Mesenchymal stem cell (in vitro differentiated cells and primary cell): ENCODE measurements at regions not wholly inside any gene's neighbourhood (a gene's known extent, or its start where the extent isn't known, plus 50 kb on each side); places are given as distances from the start of the nearest gene placed in this dataset.

Experiments
- DNase-seq: peaks from one replicate; pipeline ENCODE4 v3.0.0-alpha.2; 2013
- H2AFZ ChIP-seq: one replicate; pipeline ENCODE4 v1.6.1; 2013; ENCODE audit warnings: low read depth, mild to moderate bottlenecking, control low read depth, inconsistent platforms, low read length, moderate library complexity
- H2AK5ac ChIP-seq: 2 replicates; pipeline ENCODE4 v1.6.1; 2013; ENCODE audit warnings: low read length, moderate library complexity, mild to moderate bottlenecking, inconsistent platforms; ENCODE audit not compliant: severe bottlenecking
- H2BK120ac ChIP-seq: one replicate; pipeline ENCODE4 v1.6.1; 2013; ENCODE audit warnings: low read depth, mild to moderate bottlenecking, inconsistent platforms, low read length, moderate library complexity
- H2BK12ac ChIP-seq, 2 experiments: one replicate each; pipeline ENCODE4 v1.6.1; 2013; ENCODE audit warnings: inconsistent platforms in 2 of 2, low read length in 2 of 2, mild to moderate bottlenecking in 2 of 2, moderate library complexity in 2 of 2, control low read depth in 1 of 2
- H2BK15ac ChIP-seq: one replicate; pipeline ENCODE4 v1.6.1; 2013; ENCODE audit warnings: mild to moderate bottlenecking, low read depth, inconsistent platforms; ENCODE audit not compliant: poor library complexity, severe bottlenecking
- H2BK5ac ChIP-seq: 2 replicates; pipeline ENCODE4 v1.6.1; 2013; ENCODE audit warnings: low read depth, mild to moderate bottlenecking, low read length, control low read depth, inconsistent platforms; ENCODE audit not compliant: poor library complexity, severe bottlenecking
- H3K14ac ChIP-seq, 2 experiments: one replicate each; pipeline ENCODE4 v1.6.1; 2013; ENCODE audit warnings: inconsistent platforms in 2 of 2, low read length in 2 of 2, control low read depth in 1 of 2, mild to moderate bottlenecking in 1 of 2, moderate library complexity in 1 of 2
- H3K18ac ChIP-seq, 2 experiments: one replicate each; pipeline ENCODE4 v1.6.1; 2013; ENCODE audit warnings: inconsistent platforms in 2 of 2, low read length in 2 of 2, control low read depth in 1 of 2, low read depth in 1 of 2, mild to moderate bottlenecking in 1 of 2
- H3K23ac ChIP-seq, 2 experiments: one replicate each; pipeline ENCODE4 v1.6.1; 2013; ENCODE audit warnings: inconsistent platforms in 2 of 2, low read length in 2 of 2, mild to moderate bottlenecking in 2 of 2, moderate library complexity in 2 of 2, control low read depth in 1 of 2
- H3K27ac ChIP-seq: 2 replicates; pipeline ENCODE4 v1.5.1; 2013; ENCODE audit warnings: mild to moderate bottlenecking, moderate library complexity, low read length, control low read depth, inconsistent platforms; ENCODE audit not compliant: poor library complexity, severe bottlenecking
- H3K27me3 ChIP-seq, 2 experiments: 2 replicates each; pipeline versions ENCODE4 v1.6.1 to v1.7.0; 2013; ENCODE audit warnings: low read length in 2 of 2, mild to moderate bottlenecking in 2 of 2, moderate library complexity in 2 of 2, control low read depth in 1 of 2, inconsistent platforms in 1 of 2; ENCODE audit not compliant: control insufficient read depth in 1 of 2, insufficient read depth in 1 of 2
- H3K36me3 ChIP-seq, 2 experiments: 2 replicates each; pipeline versions ENCODE4 v1.6.1 to v1.7.0; 2013; ENCODE audit warnings: low read length in 2 of 2, control low read depth in 1 of 2, inconsistent platforms in 1 of 2, low read depth in 1 of 2, mild to moderate bottlenecking in 1 of 2; ENCODE audit not compliant: insufficient read depth in 2 of 2, control insufficient read depth in 1 of 2
- H3K4ac ChIP-seq, 2 experiments: one replicate each; pipeline ENCODE4 v1.6.1; 2013; ENCODE audit warnings: inconsistent platforms in 2 of 2, low read length in 2 of 2, mild to moderate bottlenecking in 2 of 2, moderate library complexity in 2 of 2, control low read depth in 1 of 2, low read depth in 1 of 2
- H3K4me1 ChIP-seq: 2 replicates; pipeline ENCODE4 v1.6.1; 2013; ENCODE audit warnings: low read depth, low read length, control low read depth; ENCODE audit not compliant: control insufficient read depth, insufficient read depth
- H3K4me2 ChIP-seq: 2 replicates; pipeline ENCODE4 v1.6.1; 2013; ENCODE audit warnings: low read length, mild to moderate bottlenecking, inconsistent platforms; ENCODE audit not compliant: poor library complexity, severe bottlenecking
- H3K4me3 ChIP-seq, 2 experiments: 2 replicates each; pipeline versions ENCODE4 v1.5.1 to v1.7.0; 2013; ENCODE audit warnings: low read length in 2 of 2, mild to moderate bottlenecking in 2 of 2, control low read depth in 1 of 2, low read depth in 1 of 2; ENCODE audit not compliant: insufficient read depth in 1 of 2
- H3K79me1 ChIP-seq: replicated peaks from 2 replicates; pipeline ENCODE4 v1.6.1; 2013; ENCODE audit warnings: mild to moderate bottlenecking, control low read depth, low read length, inconsistent platforms; ENCODE audit not compliant: poor library complexity, severe bottlenecking
- H3K9ac ChIP-seq: 2 replicates; pipeline ENCODE4 v1.7.0; 2013; ENCODE audit warnings: mild to moderate bottlenecking, low read length, moderate library complexity
- H3K9me3 ChIP-seq: 2 replicates; pipeline ENCODE4 v1.7.0; 2013; ENCODE audit warnings: mild to moderate bottlenecking, low read length; ENCODE audit not compliant: control insufficient read depth
- H4K8ac ChIP-seq: one replicate; pipeline ENCODE4 v1.6.1; 2013; ENCODE audit warnings: inconsistent platforms, mild to moderate bottlenecking, low read length, moderate library complexity
- H4K91ac ChIP-seq: one replicate; pipeline ENCODE4 v1.6.1; 2013; ENCODE audit warnings: mild to moderate bottlenecking, low read length, inconsistent platforms
- WGBS: methylation state at CpG from one replicate; pipeline ENCODE4 v1.1.7; 2013; ENCODE audit warnings: mixed read lengths; 5-methylcytosine and 5-hydroxymethylcytosine counted together

- H3K4ac ChIP-seq: no peak overlapping the region
- no peaks in the 10 kb centered on the region for H3K79me1 ChIP-seq
- H2AFZ ChIP-seq: no peak overlapping the region
- H4K8ac ChIP-seq: no peak overlapping the region
- no peaks in the 10 kb centered on the region for H3K36me3 ChIP-seq
- no peak overlapping the region for H3K27ac ChIP-seq
- no peak overlapping the region for H4K91ac ChIP-seq
- no peaks in the 10 kb centered on the region for H3K4me1 ChIP-seq
- no peak overlapping the region for H3K18ac ChIP-seq
- H2BK120ac ChIP-seq: no peak overlapping the region
- no peak overlapping the region for H3K14ac ChIP-seq
- no peak overlapping the region for H3K23ac ChIP-seq
- no CpG with 5 or more reads among the region's 3 CpGs for WGBS
- no peak overlapping the region for H3K9ac ChIP-seq
- no peak overlapping the region for H3K4me3 ChIP-seq
- no peak for DNase-seq
- H2BK12ac ChIP-seq: no peak overlapping the region
- no peak overlapping the region for H2AK5ac ChIP-seq
- no peaks in the 10 kb centered on the region for H3K9me3 ChIP-seq
- H3K4me2 ChIP-seq: no peak overlapping the region
- H2BK15ac ChIP-seq: no peak overlapping the region
- peaks cover 0 to 15% of the 10 kb centered on the region in 2 experiments for H3K27me3 ChIP-seq
- no peak overlapping the region for H2BK5ac ChIP-seq
Observed at GRCh38 chrX:25178555-25178954, 162.8 kb upstream of the ARX start.

GRCh38 chrX:25175743-25176142, 160.0 kb upstream of the ARX start:
- H3K14ac ChIP-seq: no peak overlapping the region
- H3K4me3 ChIP-seq: no peak overlapping the region
- no peak for DNase-seq
- no peak overlapping the region for H2BK120ac ChIP-seq
- no peak overlapping the region for H3K4me2 ChIP-seq
- H2BK12ac ChIP-seq: no peak overlapping the region
- H2BK5ac ChIP-seq: no peak overlapping the region
- no peak overlapping the region for H2AFZ ChIP-seq
- no peak overlapping the region for H4K91ac ChIP-seq
- H3K79me1 ChIP-seq: no peaks in the 10 kb centered on the region
- H3K23ac ChIP-seq: no peak overlapping the region
- H3K9me3 ChIP-seq: no peaks in the 10 kb centered on the region
- H3K27me3 ChIP-seq: peaks cover 0 to 23% of the 10 kb centered on the region in 2 experiments
- H4K8ac ChIP-seq: no peak overlapping the region
- no peaks in the 10 kb centered on the region for H3K36me3 ChIP-seq
- no peak overlapping the region for H3K4ac ChIP-seq
- no peak overlapping the region for H3K18ac ChIP-seq
- H2BK15ac ChIP-seq: no peak overlapping the region
- H2AK5ac ChIP-seq: no peak overlapping the region
- H3K4me1 ChIP-seq: no peaks in the 10 kb centered on the region
- no peak overlapping the region for H3K27ac ChIP-seq
- H3K9ac ChIP-seq: no peak overlapping the region
- WGBS: 93% methylated on average over 3 of the region's 5 CpGs

DNA sequence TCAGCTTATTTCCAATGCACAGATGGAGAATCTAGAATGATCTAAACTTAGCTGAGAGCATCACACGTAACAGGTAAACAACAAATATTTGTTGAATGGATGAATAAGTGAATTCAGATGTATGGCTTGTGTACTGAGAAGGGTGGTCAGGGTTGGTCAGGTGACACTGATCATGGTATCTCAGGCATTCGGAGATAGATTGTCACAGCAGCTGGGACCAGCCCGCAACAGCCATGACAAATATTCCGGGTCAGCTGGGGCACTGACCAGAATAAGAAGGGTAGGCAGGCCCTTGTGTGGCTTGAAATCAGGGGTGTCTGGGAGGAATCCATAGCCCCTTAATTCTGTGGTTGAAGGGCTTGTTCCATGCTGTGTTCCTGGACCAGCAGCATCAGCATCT, 159.4 kb upstream of the ARX start:
- Histone ChIP-seq H3K4me2 (no peak overlapping the region), H3K36me3 (no peaks in the 10 kb centered on the region), H3K27ac (no peak overlapping the region), H2BK120ac (no peak overlapping the region), H3K23ac (no peak overlapping the region), H3K14ac (no peak overlapping the region), H3K4me1 (no peaks in the 10 kb centered on the region), H3K9me3 (no peaks in the 10 kb centered on the region), H3K79me1 (no peaks in the 10 kb centered on the region), H3K27me3 (peaks cover 0 to 23% of the 10 kb centered on the region in 2 experiments), H4K91ac (no peak overlapping the region), H4K8ac (no peak overlapping the region), H3K4ac (no peak overlapping the region), H2AK5ac (no peak overlapping the region), H2BK5ac (no peak overlapping the region), H3K18ac (no peak overlapping the region), H2AFZ (no peak overlapping the region), H2BK12ac (no peak overlapping the region), H3K4me3 (no peak overlapping the region), H2BK15ac (no peak overlapping the region), H3K9ac (no peak overlapping the region)
- no peak for DNase-seq
- WGBS: 88% methylated on average over 4 of the region's 4 CpGs

- H3K27me3 ChIP-seq: peaks cover 0 to 32% of the 10 kb centered on the region in 2 experiments
- H2BK12ac ChIP-seq: no peak overlapping the region
- H3K4ac ChIP-seq: no peak overlapping the region
- H2BK5ac ChIP-seq: no peak overlapping the region
- H3K18ac ChIP-seq: no peak overlapping the region
- no peaks in the 10 kb centered on the region for H3K79me1 ChIP-seq
- H3K14ac ChIP-seq: no peak overlapping the region
- H3K9ac ChIP-seq: no peak overlapping the region
- DNase-seq: no peak
- no peak overlapping the region for H2BK15ac ChIP-seq
- no peak overlapping the region for H3K4me2 ChIP-seq
- whole genome bisulfite sequencing: 83% methylated on average over 4 of the region's 4 CpGs
- H2AFZ ChIP-seq: no peak overlapping the region
- no peaks in the 10 kb centered on the region for H3K9me3 ChIP-seq
- no peak overlapping the region for H4K91ac ChIP-seq
- no peaks in the 10 kb centered on the region for H3K4me1 ChIP-seq
- no peaks in the 10 kb centered on the region for H3K36me3 ChIP-seq
- no peak overlapping the region for H3K4me3 ChIP-seq
- no peak overlapping the region for H2BK120ac ChIP-seq
- no peak overlapping the region for H3K23ac ChIP-seq
- H3K27ac ChIP-seq: no peak overlapping the region
- no peak overlapping the region for H4K8ac ChIP-seq
- no peak overlapping the region for H2AK5ac ChIP-seq
Observed at GRCh38 chrX:25166546-25166945, 150.8 kb upstream of the ARX start.
